Stimulated activated CD4-positive, alpha-beta T cell treated with anti-CD3 and anti-CD28 coated beads, TNF-alpha, amount 100 ng/mL, for 24 hours (primary cell): ENCODE measurements at regions not wholly inside any gene's neighbourhood (a gene's known extent, or its start where the extent isn't known, plus 50 kb on each side); places are given as distances from the start of the nearest gene placed in this dataset.

Source experiments
- DNase-seq, 3 experiments: peaks; one replicate each; pipeline ENCODE4 v3.0.0-alpha.2; 2020; ENCODE audit warnings: low read depth in 3 of 3

DNA sequence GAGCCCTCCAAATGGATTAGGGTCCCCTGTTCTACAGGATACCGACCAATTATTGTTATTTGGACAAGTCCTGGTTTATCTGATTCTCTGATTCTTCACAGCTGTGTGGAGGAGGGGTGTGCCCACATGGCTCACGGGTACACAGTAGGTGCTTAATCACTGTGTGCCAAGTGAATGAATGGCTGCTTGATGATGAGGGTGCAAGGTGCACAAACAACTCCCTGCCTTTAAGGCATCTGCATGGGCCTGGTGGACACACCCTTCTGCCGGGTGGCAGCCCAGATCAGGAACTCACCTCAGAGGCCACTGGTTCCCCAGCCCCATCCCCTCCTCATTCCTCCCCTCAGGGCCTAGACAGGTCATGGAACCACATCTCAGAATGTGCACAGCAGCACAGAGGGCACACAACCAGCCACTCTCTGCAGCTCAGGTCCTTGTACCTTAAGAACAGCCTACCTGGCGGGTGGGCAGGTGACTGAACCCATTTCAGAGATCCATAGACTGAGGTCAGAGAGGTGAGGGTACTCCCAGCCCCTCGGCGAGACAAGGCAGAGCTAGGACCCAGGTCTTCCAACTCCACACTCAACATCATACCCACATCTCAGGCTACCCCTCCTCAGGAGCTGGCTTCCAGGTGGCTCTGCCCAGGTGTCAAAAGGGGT, 50.3 kb downstream of the SHANK2 start:
- no peak for DNase-seq

DNA sequence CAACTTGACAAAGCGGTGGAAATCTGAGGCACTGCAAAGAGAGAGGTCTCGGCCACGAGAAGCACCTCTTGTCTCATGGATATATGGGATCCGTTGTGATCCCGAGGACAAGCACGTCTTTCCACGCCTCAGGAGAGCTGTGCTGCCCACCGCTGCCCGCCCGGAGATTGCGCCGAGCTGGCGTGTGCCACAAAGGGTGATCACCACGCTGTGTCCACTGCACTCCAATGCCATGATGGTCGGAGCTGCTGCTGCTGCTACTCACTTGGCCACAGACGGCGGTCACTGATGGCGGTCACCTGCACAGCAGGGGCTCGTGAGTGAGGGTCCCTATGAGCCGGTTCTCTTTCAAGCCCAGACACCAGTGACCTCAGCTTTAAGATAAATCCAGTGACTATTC, 51.1 kb downstream of the SHANK2 start:
- no peak for DNase-seq

DNA sequence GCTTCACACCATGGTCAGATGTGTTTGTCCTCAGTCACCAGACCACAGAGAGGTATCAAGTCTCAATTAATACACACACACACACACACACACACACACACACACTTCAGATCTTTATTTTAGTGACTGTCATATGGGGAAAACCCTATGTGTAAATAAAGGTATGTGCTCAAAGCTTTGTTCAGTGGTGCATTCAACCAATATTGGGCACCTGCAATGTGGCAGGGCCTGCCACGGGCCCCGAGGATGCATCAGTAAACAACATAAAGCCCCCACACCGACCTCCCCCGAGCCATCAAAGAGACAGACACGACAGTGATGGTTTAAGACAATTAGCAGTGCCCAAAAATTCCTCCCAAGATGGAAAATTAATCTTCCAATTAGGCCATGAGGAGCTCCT, 51.6 kb downstream of the SHANK2 start:
- DNase-seq: no peak

DNA sequence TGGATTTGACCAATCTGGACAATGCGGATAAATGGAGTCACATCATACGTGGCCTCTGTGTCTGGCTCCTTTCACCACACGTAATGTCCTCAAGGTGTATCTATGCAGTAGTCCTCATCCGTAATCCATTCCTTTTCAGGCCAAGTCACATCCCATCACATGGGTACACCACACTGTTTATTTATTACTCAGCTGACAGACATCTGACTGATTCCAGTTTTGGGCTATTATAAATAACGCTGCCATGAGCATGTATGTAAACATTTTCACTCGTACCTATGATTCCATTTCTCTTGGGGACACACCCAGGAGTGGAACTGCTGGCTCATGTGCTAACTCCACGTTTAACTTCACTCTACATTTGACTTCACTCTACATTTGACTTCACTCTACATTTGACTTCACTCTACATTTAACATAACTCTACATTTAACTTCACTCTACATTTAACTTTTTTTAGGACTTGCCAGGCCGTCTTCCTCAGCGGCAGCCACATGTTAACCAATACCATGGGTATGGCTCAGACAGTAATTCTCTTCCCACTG, 52.1 kb downstream of the SHANK2 start:
- DNase-seq: no peak

DNA sequence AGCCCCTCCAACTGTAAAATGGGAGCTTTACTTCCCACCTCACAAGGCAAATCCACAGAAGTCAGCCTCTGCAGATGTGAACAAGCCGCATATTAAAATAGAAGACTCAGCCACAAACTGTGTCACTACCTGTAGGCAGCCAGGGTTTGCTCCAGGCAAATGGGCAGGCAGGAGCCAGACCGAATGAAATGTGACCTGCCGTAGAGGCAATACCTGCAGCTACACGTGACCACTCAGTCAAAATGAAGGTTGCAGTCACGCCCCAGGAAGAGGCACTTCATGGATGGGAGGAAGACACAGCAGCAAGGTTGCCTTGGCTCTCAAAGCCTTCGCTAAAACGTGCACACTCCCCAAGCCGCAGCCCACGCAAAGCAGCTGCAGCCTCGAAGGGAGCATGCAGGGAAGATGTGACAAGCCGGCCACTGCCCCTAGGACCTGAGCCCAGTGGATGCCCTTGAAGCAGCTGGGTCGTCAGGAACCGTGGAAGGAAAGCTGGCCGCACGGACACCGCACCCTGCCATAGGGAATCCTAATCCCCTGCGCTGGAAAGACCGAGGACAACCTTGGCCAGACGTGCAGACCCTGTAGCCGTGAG, 53.1 kb downstream of the SHANK2 start:
- DNase-seq: no peak

DNA sequence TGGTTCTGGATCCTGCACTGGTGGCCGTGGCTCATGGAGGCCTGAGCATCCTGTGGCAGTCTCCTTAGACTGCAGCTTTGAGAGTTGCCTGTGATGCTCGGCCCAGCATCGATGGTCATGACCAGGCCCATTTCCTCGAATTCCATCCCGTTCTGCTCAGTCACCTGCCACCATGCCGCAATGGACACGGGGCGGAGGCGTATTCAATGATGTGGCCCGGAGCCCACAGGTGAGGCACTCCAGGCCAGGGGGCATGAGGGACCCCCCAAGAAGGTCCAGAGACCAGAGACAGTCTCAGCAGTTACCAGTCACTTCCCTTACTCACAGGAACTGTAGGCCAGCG, 53.6 kb downstream of the SHANK2 start:
- DNase-seq: no peak

DNA sequence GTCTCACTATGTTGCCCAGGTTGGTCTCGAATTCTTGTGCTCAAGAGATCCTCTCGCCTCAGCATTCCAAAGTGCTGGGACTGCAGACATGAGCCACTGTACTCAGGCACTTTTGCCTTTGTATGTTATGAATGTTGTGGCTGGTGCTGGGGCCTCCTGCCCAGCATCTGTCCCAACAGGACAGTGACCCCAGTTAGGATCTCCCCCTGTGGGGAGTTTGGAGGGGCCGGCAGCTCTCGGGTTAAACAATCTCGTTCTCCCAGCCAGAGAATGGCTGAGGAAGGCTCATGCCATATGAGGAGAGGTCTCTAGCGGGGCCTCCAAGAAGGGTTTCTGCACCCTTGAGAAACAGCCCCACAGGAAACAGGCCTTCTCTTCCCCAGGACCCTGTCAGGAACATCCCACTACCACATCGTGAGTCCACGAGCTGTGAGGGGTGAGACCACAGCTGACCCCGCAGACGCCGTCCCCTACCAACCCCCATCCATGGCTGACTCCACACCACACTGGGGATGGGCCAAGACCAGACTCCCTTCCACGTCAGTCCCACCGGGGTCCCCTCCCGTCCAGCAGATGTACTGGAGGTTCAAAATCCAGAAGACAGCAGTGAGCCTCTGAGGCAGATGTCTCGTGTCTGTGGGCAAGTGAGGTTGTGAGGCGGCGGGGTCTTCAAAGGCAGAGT, 54.1 kb downstream of the SHANK2 start:
- DNase-seq: no peak

DNA sequence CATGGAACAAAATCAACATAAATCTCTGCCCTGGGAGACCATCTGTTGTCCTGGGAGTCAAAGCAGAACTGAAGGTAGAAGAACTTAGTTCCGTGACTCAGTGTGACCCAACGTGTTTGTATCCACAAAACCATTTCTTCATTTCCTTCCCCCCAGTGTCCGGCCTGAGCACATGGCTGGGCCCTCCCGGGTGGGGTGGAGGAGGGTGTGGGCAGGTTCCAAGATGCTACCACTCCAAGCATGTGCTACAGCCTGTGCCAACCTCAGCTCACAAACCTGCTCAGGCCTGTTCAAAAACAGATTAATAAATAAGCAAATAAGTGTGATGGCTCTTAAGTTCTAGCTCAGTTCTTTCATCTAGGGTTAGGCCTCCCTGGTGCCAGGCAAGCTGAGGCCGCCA, 55.3 kb downstream of the SHANK2 start:
- no peak for DNase-seq

DNA sequence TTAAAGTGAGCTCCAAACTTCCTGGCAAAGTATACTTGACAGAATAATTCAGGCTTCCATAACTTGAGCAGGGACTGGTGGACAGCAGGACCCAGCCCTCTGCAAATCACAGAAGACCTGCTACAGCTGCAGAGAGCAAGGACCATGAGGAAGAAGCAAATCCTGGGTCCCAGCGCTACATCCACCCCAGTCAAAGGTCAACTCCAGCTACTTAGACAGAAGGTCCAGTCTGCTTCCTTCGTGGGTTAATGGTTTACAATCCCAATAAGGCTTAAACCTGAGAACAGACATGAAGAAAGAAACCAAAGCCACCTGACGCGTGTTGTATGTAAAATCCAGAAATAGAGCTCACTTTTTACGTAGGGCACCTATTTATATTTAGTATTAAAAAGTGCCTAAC, 57.7 kb downstream of the SHANK2 start:
- no peak for DNase-seq

DNA sequence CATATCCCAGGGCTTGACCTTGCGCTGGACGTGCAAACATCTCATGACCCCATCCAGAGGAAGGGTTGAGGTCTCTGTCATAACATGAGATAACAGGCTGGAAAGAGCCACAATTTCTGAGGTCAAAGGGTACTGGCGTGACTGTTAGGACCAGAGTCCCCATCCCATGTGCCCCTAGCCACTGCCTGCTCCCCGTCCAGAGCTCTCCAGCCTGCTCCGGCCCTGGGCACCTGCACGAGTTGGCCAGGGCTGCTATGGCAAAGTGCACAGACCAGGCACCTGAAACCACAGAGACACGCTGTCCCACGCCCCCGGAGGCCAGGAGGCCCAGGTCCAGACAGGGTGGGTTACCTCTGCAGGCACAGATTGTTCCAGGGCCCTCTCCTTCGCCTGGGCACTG, 58.9 kb downstream of the SHANK2 start:
- DNase-seq: no peak

DNA sequence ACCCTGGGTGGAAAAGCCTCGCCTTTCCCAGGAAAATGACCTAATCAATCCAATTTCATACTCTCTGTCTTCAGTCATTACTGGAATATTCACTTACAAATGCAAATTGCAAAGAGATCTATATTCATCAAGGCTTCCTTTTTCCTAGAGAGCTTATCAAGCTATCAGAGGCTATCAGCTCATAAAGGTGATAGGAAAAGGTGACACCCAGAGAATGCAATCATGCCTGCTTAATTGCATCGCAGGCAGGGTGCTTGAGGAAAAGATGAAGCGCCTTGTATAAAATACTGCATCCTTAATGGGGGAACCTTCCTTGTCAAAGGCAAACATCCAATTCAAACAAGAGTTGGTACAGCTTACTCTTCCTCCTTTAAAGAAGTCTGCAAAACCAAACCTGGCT, 59.7 kb downstream of the SHANK2 start:
- DNase-seq: no peak

DNA sequence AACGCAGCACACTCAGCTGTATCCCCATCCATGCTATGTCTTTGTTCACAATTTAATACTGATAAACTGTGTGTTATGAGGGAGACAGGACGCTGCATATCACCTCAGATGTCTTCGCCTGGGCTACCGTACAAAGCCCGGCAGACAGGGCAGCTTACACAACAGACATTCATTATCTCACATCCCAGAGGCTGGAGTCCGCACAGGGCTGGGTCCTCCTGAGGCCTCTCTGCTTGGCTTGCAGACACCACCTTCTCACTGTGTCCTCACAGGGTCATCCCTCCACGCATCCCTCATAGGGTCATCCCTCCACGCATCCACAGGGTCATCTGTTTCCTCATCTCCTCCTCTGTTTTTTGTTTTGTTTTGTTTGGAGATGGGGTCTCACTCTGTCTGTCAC, 61.2 kb downstream of the SHANK2 start:
- no peak for DNase-seq

DNA sequence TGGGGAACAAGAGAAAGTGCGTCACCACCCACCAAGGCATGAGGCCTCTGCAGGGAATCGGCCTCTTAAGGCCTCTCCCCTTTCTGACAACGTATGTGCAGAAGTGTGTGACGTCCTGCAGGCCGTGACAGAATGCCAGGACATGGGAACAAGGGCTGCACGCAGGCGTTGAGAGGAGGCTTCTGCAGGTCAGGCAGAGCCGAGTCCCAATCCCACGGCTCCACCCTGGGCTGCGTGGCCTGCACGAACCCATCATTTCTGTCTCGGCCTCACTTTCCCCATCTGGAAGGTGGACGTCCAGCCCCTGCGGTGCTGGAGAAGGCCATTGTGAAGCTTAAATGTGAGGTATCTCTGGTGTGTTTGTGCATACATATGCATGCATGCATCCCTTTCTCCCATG, 61.8 kb downstream of the SHANK2 start:
- no peak for DNase-seq

DNA sequence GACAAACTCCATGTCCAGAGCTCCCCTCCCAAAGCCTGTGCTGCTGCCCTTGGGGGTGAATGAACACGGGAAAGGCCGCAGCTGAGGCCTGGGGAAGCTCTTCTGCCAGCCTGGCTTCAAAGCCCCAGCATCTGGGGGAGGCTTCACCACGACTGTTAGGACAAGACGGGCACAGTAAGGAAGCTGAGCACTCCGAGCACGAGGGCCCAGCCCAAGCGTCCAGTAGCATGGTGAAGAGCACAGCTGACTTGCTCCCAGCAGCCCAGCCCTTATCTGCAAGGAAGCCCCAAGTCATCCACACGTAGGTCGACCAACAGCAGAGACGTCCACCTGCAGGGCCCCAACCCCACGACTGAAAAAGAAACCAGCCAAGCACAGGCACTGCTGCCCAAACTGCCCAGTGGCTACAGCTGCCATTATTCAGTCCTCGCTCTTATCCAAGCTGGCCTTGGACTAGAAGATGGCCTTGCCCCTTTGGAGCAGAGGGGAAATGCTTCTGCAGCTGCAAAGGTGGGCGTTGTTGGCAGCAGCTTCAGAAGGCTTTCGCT, 62.5 kb downstream of the SHANK2 start:
- DNase-seq: no peak

DNA sequence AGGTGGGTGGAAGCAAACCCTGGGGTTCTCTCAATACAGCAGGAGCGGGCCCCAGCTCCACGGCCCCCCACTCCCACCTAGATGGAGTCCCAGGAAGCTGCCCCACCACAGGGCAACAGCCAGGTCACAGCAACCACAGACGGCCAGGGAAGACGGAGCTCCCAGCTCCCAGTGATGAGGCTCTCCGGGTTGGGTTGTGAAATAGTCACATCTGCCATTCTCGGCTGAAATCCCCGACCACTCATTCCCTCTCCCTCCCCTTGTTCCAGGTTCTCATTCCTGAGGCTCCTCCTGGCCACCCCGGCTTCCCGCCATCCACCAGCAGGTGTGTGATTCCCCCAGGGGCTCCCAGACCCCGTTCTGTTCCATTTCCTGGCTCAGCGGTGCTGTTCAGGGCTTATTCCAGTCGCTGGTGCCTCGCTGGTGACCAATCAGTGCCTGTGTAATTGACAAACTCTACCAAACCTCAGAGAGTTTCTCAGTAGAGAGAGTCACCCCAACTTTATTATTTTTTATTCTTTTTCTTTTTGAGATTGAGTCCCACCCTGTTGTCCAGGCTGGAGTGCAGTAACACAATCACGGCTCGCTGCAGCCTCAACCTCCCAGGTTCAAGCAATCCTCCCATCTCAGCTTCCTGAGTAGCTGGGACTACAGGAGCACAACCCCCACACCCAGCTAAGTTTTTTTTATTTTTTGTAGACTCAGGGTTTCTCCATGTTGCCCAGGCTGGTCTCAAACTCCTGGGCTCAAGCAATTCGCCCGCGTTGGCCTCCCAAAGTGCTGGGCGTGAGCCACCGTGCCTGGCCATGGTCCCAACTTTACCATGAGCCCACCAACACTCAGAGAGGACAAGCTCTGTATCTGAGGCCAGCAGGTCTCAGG, 63.2 kb downstream of the SHANK2 start:
- no peak for DNase-seq

DNA sequence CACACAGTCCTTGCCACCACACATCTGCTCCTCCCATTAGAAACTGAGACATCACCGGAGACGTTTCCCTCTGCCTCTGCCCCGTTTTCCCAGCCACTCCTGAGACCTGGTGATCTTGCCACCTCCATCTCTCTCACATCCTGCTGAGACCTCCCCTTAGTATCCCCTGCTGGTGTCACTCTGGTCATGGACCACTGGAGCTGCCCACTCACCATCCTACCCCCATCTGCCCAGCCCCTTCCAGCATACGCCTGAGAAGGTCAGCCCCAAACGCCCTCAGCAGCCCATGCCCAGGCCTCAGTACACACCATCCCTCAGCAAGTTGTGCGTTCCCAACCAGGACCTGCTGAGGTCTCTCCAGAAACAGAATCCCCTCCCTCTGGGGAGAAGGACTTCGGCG, 64.3 kb downstream of the SHANK2 start:
- no peak for DNase-seq

DNA sequence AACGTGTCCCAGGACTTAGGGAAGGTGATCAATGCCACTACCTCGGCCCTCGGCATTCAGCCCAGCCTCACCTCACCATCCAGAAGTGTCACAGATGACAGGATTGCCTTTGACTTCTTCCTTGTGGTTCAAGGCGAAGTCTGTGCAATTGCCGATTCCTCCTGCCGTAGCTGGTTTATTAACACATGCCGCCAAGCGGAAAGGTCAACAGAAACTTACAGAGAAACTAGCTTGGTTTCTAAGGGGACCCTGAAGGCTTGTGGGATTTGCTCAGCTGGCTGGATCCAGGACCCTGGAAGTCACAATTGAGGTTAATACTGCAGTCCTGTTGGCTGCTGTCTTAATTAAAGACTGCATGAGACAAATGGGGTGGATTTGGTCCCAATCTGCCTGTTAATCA, 65.6 kb downstream of the SHANK2 start:
- no peak for DNase-seq

DNA sequence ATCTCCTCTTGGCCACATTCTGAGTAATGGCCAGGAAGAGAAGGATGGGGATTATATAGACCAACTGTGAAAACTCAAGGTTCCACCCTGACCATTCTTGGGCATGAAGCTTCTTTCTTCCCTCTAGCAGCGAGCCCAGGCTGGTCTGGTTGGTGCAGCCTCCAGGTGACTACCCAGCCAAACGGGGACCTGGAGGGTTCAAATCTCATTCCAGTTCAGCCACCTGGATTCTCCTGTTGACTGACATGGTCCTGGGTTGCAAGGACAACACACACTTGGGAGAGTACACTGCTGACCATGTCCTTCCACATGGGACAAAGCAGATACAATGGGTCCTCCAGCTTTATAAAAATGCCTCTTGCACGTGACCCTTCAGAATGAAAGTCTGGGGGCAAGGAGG, 67.0 kb downstream of the SHANK2 start:
- no peak for DNase-seq

DNA sequence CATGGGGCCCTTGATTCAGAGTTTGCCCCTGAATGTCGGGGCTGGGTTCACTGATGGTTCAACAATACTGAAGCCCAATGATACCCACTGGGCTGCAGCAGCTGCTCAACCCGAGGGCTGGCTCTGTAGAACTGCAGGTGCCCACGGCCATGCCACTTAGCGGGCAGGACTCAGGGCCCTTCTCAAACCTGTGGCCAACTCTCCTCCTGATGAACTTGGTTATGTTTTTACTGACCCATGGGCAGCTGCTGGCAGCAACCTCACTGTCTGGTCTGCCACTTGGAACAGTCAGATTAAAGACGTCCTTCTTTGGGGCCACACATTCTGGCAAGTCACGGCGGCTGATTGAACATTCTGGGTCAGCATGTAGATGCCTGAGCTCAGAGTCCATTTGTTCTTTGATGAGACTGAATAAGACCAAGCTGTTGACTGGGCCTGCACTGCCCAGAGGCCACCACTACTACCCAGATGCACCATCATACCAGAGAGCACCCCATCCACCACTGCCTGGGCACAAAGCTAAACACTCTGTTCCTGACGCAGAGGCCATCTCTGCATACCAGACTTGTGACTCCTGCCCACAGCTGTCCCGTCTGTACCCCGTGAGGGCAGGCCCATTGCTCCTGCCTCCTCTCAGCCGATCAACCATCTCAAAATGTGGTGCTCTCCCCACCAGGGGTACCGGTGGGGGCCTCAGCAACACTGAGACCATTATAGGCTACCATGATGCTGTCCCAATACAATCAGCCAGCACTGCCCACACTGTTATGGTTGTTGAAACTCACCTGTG, 67.8 kb downstream of the SHANK2 start:
- DNase-seq: no peak

DNA sequence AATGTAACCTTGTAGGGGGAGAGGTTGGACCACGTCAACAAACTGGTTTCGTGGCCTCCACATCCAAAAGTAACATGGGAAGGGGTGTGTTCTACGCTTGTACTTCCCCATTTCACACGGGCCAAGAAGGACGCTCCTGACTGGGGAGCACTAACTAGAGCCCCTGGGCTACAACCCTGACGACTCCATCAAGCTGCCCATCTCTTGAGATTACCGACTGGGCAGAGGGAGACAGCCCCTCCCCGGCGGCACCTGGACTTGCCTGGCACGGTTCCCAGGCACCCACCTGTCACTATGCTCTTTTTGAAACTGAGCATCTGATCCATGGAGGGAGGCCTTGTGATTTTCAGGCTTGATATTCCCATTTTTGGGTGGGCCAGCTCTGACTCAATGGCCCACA, 68.5 kb downstream of the SHANK2 start:
- DNase-seq: no peak
